ENCODE measurements at regions not wholly inside any gene's neighbourhood (a gene's known extent, or its start where the extent isn't known, plus 50 kb on each side); places are given as distances from the start of the nearest gene placed in this dataset.

GRCh38 chr20:11331096-11331495 is 586.6 kb upstream of the BTBD3 start:
- in situ Hi-C loops (cut with HindIII; ENCODE audit: low pct_unique_long_range_greater_than_20kb, low sequenced_read_pairs) (no loop called here), intact Hi-C loops (cut with micrococcal nuclease; ENCODE audit: unreplicated experiment) (no loop called here)
- Histone ChIP-seq H3K36me3 (ENCODE audit: control insufficient read depth, insufficient read depth, low read length) (no peaks in the 10 kb centered on the region), H3K27ac (ENCODE audit: low read length) (no peak overlapping the region), H3K4me1 (ENCODE audit: control insufficient read depth, insufficient read depth, low read length) (no peaks in the 10 kb centered on the region), H3K4me3 (ENCODE audit: low read depth in 2 of 2, low read length in 2 of 2) (no peak overlapping the region), H3K27me3 (ENCODE audit: control insufficient read depth, insufficient read depth, low read length) (no peaks in the 10 kb centered on the region), H3K9me3 (ENCODE audit: control insufficient read depth, insufficient read depth, low read depth, low read length) (no peaks in the 10 kb centered on the region)
- BruUV-seq (replicated peaks) = no TSS peak
- ChIA-PET POLR2A (no interaction called here), CTCF (no interaction called here)
- DNase-seq (ENCODE audit: low read depth, low spot score) (no peak), ATAC-seq (no peak)
- no peak for TF ChIP-seq CTCF (IDR thresholded peaks at IDR 0.05)
- no peak for TF ChIP-seq SIN3A (IDR thresholded peaks at IDR 0.05; ENCODE audit: borderline replicate concordance, insufficient read depth, low read depth, low read length)
- TF ChIP-seq REST (IDR thresholded peaks at IDR 0.05; ENCODE audit: insufficient read depth in 1 of 2, low read depth in 2 of 2, low read length in 1 of 2) = no peak
- no peak for TF ChIP-seq TCF7L2 (IDR thresholded peaks at IDR 0.05; ENCODE audit: low read depth, low read length)
- no peak for TF ChIP-seq POLR2AphosphoS5 (IDR thresholded peaks at IDR 0.05; ENCODE audit: low read depth, low read length)

- in situ Hi-C loops (cut with HindIII; ENCODE audit: low pct_unique_long_range_greater_than_20kb, low sequenced_read_pairs) = no loop called here
- ATAC-seq = no peak
- BruUV-seq (replicated peaks) = no TSS peak
- Histone ChIP-seq H3K4me1 (ENCODE audit: control insufficient read depth, insufficient read depth, low read length) (no peaks in the 10 kb centered on the region), H3K9me3 (ENCODE audit: control insufficient read depth, insufficient read depth, low read depth, low read length) (no peaks in the 10 kb centered on the region), H3K36me3 (ENCODE audit: control insufficient read depth, insufficient read depth, low read length) (no peaks in the 10 kb centered on the region), H3K4me3 (ENCODE audit: low read depth in 2 of 2, low read length in 2 of 2) (no peak overlapping the region), H3K27me3 (ENCODE audit: control insufficient read depth, insufficient read depth, low read length) (no peaks in the 10 kb centered on the region), H3K27ac (ENCODE audit: low read length) (no peak overlapping the region)
- ChIA-PET CTCF (no interaction called here), POLR2A (no interaction called here)
- intact Hi-C loops (cut with micrococcal nuclease; ENCODE audit: unreplicated experiment) = no loop called here
- no peak for TF ChIP-seq POLR2AphosphoS5 (IDR thresholded peaks at IDR 0.05; ENCODE audit: low read depth, low read length)
- TF ChIP-seq TCF7L2 (IDR thresholded peaks at IDR 0.05; ENCODE audit: low read depth, low read length) = no peak
- no peak for TF ChIP-seq CTCF (IDR thresholded peaks at IDR 0.05)
- TF ChIP-seq REST (IDR thresholded peaks at IDR 0.05; ENCODE audit: insufficient read depth in 1 of 2, low read depth in 2 of 2, low read length in 1 of 2) = no peak
- TF ChIP-seq SIN3A (IDR thresholded peaks at IDR 0.05; ENCODE audit: borderline replicate concordance, insufficient read depth, low read depth, low read length) = no peak
- DNase-seq (ENCODE audit: low read depth, low spot score) = no peak
Observed at GRCh38 chr20:11332381-11332780, 585.3 kb upstream of the BTBD3 start.

Data from Panc1 (cell line).